ENCODE measurements at regions not wholly inside any gene's neighbourhood (a gene's known extent, or its start where the extent isn't known, plus 50 kb on each side); places are given as distances from the start of the nearest gene placed in this dataset.

DNA sequence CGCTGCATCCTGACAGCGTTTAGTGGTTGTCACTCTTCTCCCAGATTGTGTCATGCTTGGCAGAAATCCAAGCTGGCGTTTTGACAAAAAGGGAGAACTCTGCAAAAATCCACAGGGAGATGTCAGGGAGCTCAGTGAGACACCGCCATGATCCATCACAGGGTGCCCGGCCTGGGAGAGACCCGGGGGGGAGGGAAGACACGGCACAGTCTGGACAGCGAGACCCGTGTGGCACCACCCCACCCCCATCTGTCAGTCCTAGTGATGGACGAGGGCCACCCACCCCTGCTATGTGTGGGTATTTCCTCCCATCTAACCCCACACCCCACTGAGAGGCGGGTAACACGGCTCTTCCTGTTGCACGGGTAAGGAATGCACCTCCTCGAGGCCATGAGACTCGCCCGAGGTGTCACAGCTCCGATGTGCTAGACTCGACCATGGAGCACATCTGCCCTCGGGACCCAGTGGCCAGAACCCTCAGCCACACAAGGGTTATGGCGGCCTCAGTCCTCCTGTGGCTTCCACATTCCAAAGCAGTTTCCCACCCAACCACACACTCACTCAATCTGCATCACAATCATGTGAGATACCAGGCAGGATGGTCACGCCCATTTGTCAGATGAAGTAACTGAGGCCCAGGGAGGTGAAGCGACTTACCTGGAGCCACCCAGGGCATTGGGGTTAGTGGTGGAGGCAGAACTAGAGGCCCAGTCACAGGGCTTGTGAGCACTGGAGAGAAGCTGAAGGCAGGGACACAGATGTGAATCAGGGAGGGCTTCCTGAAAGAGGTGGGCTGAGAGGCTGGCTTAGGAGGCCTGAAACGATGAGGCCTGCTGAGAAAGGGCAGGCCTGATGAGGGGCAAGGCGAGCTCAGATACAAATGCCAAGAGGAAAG is 688.5 kb downstream of the MATN1 start:
- FAIRE-seq: no peak
- DNase-seq (ENCODE audit: insufficient read length, low spot score): no peak
- TF ChIP-seq, protein P1, sequence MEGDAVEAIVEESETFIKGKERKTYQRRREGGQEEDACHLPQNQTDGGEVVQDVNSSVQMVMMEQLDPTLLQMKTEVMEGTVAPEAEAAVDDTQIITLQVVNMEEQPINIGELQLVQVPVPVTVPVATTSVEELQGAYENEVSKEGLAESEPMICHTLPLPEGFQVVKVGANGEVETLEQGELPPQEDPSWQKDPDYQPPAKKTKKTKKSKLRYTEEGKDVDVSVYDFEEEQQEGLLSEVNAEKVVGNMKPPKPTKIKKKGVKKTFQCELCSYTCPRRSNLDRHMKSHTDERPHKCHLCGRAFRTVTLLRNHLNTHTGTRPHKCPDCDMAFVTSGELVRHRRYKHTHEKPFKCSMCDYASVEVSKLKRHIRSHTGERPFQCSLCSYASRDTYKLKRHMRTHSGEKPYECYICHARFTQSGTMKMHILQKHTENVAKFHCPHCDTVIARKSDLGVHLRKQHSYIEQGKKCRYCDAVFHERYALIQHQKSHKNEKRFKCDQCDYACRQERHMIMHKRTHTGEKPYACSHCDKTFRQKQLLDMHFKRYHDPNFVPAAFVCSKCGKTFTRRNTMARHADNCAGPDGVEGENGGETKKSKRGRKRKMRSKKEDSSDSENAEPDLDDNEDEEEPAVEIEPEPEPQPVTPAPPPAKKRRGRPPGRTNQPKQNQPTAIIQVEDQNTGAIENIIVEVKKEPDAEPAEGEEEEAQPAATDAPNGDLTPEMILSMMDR (IDR thresholded peaks at IDR 0.05; ENCODE audit: insufficient read depth, missing control alignments): no peak

DNA sequence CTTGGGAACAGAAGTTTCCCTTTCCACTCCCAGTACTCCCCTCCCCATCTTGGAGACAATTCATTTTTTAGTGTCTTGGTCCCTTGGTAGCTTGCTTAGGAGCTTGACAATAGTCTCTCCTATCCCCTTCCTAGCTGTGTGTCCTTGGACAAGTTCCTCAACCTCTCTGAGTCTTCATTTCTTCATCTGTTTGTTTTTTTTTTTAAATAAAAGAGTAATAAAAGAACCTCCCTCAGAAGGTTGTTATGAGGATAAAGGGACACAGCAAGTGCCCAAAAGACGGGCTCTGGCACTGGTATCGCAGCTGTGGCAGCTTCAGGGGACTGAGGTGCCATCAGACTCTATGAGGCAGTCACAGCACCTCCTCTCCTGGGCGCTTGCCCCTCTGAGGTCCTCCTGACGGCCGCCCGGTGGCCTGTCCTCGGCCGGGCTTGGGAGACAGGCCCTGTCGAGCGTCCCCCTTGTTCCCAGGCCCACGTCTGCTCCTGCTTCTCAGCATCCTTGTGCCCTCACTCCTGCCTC is 689.2 kb downstream of the MATN1 start:
- FAIRE-seq: no peak
- DNase-seq (ENCODE audit: insufficient read length, low spot score): no peak
- TF ChIP-seq, protein P1 (IDR thresholded peaks at IDR 0.05; ENCODE audit: insufficient read depth, missing control alignments): no peak

DNA sequence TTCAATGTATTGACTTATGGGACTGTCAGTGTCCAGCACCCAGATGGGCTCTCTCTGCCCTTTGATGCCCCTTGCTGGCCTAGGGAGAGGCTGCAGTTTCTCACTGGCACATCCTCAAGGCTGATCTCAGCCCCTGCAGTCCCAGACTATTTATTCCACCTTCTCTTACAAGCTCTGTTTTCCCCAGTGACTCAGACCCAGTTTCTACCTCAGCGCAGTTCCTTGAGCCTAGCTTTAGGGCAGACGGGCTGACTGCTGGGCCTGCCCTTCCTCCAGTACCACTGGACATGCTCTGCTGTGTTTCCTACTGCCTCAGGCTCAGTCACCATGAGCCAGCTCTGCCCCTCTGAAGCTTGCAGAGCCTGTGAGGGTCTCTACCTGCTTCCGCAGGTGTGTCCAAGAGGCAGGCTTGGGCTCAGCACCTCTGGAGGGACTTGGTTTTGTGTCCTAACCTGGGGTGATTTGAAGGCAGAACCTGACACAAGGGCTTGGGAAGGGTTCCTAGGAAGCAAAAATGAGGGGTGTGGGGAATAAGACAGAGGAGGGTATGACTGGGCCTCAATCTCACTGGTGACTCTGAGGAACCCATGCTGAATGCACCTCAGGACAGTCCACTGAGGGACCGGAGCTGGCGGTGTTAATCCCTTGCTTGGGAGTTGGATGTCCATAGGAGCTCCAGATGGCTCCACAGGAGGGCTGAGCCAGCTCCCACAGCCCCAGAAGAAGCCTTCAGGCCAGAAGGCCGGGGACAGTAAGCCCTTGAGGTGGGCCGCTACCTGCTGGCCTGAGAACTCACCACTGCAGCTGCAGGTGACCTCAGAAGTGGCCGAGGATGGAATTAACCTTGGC is 689.9 kb downstream of the MATN1 start:
- no peak for FAIRE-seq
- TF ChIP-seq, protein P1 (IDR thresholded peaks at IDR 0.05; ENCODE audit: insufficient read depth, missing control alignments): no peak

DNA sequence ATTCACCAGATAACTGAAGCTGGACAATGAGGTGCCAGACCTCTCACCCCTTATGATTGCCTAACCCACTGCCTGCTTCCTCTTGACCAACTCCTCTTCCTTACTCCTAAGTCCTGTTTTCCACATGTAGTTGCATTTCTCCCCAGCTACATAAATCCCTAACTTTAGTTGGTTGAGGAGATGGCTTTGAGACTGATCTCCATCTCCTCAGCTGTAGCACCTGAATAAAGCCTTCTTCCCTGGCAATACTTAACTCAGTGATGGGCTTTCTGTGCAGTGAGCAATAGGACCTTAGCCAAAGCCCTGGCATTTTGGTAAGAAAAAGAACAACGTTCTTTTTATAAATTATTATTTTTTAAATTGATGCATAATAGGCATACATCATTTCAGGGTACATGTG is 691.1 kb downstream of the MATN1 start:
- DNase-seq (ENCODE audit: insufficient read length, low spot score): no peak
- FAIRE-seq: no peak
- TF ChIP-seq, protein P1 (IDR thresholded peaks at IDR 0.05; ENCODE audit: insufficient read depth, missing control alignments): no peak

More for the DNA sequence above, 689.9 kb downstream of the MATN1 start:
- no peak for DNase-seq (ENCODE audit: insufficient read length, low spot score)

DNA sequence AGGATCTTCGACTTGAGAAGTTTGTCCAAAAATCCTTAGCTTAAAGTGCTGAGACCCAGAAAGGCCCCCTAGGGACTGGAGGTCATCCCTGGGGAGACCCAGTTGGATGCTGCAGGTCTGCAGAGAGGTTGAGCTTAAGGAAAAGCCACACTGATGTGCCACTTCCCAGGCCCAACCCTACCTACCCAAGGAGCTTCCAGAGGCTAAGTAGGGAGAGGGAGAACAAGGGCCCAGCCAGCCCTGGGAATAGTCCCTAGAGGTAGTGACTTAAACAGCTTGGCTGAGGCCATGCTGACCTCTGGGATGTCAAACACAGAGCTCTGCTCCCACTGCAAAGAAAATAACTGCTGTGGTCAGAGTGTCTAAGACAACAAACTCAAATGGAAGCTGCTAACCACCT is 693.7 kb downstream of the MATN1 start:
- FAIRE-seq: no peak
- TF ChIP-seq, protein P1 (IDR thresholded peaks at IDR 0.05; ENCODE audit: insufficient read depth, missing control alignments): no peak

DNA sequence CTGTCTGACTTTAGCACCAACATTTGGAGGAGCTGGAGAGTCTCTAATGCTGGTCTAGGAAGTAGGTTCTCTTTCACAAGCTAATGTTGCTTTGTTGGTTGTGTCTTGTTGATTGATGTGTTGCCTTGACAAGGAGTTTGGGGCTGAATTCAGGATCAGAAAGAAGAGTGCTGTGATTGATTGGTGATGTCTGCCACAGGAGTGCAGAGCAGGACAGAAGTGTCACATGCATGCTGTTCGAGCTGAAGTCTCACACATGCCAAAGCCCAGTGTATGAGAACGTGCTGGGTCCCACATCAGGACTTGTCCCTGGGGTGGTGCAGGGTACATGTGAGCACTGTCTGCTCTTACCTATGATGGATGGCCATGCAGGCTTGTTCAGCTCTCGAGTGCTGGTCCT is 694.4 kb downstream of the MATN1 start:
- no peak for DNase-seq (ENCODE audit: insufficient read length, low spot score)
- TF ChIP-seq, protein P1 (IDR thresholded peaks at IDR 0.05; ENCODE audit: insufficient read depth, missing control alignments): no peak
- FAIRE-seq: no peak

More for the DNA sequence above, 693.7 kb downstream of the MATN1 start:
- no peak for DNase-seq (ENCODE audit: insufficient read length, low spot score)

All from D721Med (cell line).